ENCODE measurements at regions not wholly inside any gene's neighbourhood (a gene's known extent, or its start where the extent isn't known, plus 50 kb on each side); places are given as distances from the start of the nearest gene placed in this dataset.

GRCh38 chr3:106379251-106379750, 510.5 kb upstream of the CBLB start:
- TF ChIP-seq EZH2 (IDR thresholded peaks at IDR 0.05; ENCODE audit: borderline replicate concordance, low read depth, low read length, severe bottlenecking) (no peak), CTCF (IDR thresholded peaks at IDR 0.05; ENCODE audit: borderline replicate concordance, extremely low read depth, low read length, poor library complexity, severe bottlenecking) (no peak)
